SJCRH30 (cell line): ENCODE measurements at regions not wholly inside any gene's neighbourhood (a gene's known extent, or its start where the extent isn't known, plus 50 kb on each side); places are given as distances from the start of the nearest gene placed in this dataset.
A peak's percentile ranks its signal among the peaks of the same experiment; 100 is the strongest.

Experiments
- DNase-seq, 2 experiments: peaks; one replicate each; pipeline ENCODE4 v3.0.0-alpha.2; 2015 to 2020
- H3K27ac ChIP-seq: fragments of 250-450 bp; sonication (Bioruptor Pico); 2 replicates; pipeline ENCODE4 v1.5.1; 2020; ENCODE audit warnings: mild to moderate bottlenecking, moderate library complexity
- H3K27me3 ChIP-seq: fragments of 250-450 bp; sonication (Bioruptor Pico); 2 replicates; pipeline ENCODE4 v1.5.1; 2020; ENCODE audit warnings: mild to moderate bottlenecking, moderate library complexity
- H3K36me3 ChIP-seq: fragments of 250-450 bp; sonication (Bioruptor Pico); 2 replicates; pipeline ENCODE4 v1.5.1; 2020; ENCODE audit warnings: mild to moderate bottlenecking, moderate library complexity
- H3K4me1 ChIP-seq: fragments of 250-450 bp; sonication (Bioruptor Pico); 2 replicates; pipeline ENCODE4 v1.5.1; 2020; ENCODE audit warnings: mild to moderate bottlenecking, moderate library complexity
- H3K4me3 ChIP-seq: fragments of 250-450 bp; sonication (Bioruptor Pico); 2 replicates; pipeline ENCODE4 v1.5.1; 2020; ENCODE audit warnings: mild to moderate bottlenecking, moderate library complexity
- H3K9me3 ChIP-seq: fragments of 250-450 bp; sonication (Bioruptor Pico); replicated peaks from 2 replicates; pipeline ENCODE4 v1.5.1; 2020; ENCODE audit warnings: mild to moderate bottlenecking, moderate library complexity

DNA sequence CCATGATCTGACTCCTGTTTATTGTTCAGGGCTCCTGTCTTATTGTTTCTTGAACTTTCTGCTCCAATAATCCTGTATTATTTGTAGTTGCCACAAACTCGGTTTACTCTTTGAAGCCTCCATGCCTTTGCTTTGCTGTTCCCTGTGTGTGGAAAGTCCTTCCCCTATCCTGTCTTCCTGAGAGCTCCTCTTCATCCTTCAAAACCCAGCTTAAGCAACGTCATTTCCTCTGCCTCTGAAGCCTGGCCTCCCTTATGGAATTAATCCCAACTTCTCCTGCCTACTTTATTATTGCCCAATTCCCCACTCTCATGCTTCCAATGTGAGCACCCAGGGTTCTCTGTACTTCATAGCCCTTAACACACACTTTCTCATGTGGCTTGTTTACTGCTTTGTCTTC lies 766.2 kb downstream of the MED13L start:
- Histone ChIP-seq H3K27ac (no peak overlapping the region), H3K4me1 (no peaks in the 10 kb centered on the region), H3K36me3 (no peaks in the 10 kb centered on the region), H3K9me3 (no peaks in the 10 kb centered on the region), H3K4me3 (no peak overlapping the region), H3K27me3 (no peaks in the 10 kb centered on the region)
- DNase-seq = no peak

DNA sequence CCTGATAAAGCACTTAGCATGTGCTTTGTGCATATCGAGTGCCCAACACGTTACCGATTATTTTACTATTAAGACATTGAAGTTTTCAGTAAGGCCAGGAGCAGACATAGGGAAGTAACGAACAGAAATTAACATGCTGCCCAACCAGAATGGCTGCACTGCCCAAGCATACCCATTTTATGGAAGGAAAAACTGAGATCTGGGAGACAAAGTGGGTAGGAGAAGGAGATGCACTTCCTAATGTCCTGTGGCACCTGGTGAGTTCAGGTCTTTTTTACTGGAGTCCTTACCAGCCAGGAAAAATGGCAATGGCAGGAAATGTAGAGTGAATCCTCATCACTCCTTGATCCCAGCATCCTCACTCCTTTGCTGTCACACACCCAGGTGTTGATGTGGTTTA lies 768.5 kb downstream of the MED13L start:
- no peak for DNase-seq
- Histone ChIP-seq H3K4me1 (no peaks in the 10 kb centered on the region), H3K27ac (no peak overlapping the region), H3K9me3 (no peaks in the 10 kb centered on the region), H3K27me3 (no peaks in the 10 kb centered on the region), H3K36me3 (no peaks in the 10 kb centered on the region), H3K4me3 (no peak overlapping the region)

DNA sequence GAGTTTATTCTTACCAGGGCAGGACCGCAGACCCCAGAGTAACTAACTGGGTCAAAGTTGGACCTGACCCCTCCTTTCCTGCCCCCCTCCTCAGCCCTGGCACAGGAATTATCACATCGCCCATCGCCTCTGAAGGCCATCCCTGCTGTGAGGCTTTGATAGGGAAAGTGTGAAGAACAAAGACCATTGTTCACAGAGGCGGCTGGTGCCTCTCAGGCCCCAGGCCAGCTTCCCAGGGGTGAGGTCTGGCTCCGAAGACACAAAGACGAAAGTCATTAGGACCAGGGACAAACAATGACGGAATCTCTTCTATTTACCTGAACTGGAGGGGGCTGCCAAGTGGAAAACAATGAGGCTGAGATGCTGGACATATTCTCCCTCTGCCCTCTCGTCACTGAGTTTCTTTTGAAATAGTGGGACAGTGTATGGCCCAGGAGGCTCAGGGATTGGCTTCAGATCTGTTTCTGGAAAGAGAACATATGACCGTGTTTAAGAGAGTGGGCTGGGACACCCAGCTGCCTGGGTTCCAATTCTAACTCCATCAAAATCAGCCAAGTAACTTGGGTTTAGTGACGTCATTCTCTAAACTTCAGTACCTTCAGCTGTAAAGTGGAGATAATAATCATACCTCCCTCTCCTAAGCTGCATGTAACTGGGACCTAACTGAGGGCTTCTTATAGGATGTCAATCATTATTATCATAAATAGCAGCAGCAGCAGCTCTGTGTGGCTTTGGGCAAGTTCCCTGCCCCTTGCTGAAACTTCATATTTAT lies 769.4 kb downstream of the MED13L start:
- Histone ChIP-seq H3K4me3 (no peak overlapping the region), H3K27ac (no peak overlapping the region), H3K4me1 (no peaks in the 10 kb centered on the region), H3K9me3 (no peaks in the 10 kb centered on the region), H3K27me3 (no peaks in the 10 kb centered on the region), H3K36me3 (no peaks in the 10 kb centered on the region)
- peak; percentile 4 to 17 for DNase-seq

- DNase-seq = no peak
Observed at GRCh38 chr12:115507560-115507889, 770.0 kb downstream of the MED13L start.

GRCh38 chr12:115506822-115507559 lies 770.5 kb downstream of the MED13L start:
- H3K4me3 ChIP-seq = no peak overlapping the region
- H3K4me1 ChIP-seq = no peaks in the 10 kb centered on the region
- H3K27me3 ChIP-seq = no peaks in the 10 kb centered on the region
- H3K27ac ChIP-seq = no peak overlapping the region
- H3K9me3 ChIP-seq = no peaks in the 10 kb centered on the region
- DNase-seq = no peak
- H3K36me3 ChIP-seq = no peaks in the 10 kb centered on the region

More at GRCh38 chr12:115507560-115507889, 770.0 kb downstream of the MED13L start:
- no peaks in the 10 kb centered on the region for H3K27me3 ChIP-seq
- no peak overlapping the region for H3K27ac ChIP-seq
- H3K4me1 ChIP-seq = no peaks in the 10 kb centered on the region
- no peak overlapping the region for H3K4me3 ChIP-seq
- no peaks in the 10 kb centered on the region for H3K9me3 ChIP-seq
- H3K36me3 ChIP-seq = no peaks in the 10 kb centered on the region

DNA sequence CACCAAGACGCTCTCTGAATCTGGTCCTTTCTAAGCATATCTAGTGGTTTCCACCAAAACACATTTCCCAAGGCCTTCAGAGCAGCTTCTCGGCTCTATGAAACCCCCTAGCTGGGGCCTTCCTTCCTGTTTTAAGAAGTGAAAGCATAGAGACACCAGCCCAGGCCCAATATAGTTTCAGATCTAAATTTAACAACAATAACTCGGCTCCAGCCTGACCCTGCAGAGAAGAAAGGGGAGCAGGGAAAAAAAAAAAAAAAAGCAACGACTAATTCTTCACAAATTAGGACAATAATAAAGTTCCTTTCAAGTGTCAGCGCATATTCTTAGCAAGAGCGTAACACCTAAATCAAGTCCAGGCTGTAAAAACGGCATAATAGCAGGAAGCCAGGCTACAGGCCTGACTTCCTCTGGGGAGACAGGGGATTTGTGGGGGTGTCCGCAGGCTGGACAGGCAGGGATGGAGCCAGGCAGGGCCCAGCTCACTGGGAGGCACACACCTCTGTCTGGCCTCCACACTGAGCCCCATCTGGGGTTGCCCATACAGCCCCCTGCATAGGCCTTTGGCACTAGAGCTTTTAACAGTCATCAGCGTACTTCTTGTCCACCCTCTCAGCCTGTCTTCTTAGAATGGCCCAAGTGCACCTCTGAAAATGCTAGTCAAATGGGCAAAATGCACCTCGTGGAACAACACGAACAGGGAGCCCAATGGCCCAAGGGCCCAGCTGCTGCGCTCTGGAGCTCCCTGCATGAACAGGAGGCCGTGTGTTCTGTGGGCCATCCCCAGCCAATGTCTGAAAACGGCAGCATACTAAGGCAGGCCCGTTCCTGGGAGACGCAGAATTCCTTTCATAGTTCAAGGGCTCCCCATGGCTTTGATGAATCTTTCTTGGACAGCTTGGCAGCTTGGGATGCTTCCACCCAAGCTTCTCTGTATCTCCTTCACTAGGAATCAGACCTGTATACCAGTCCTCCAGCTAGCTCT lies 772.9 kb downstream of the MED13L start:
- no peak overlapping the region for H3K27ac ChIP-seq
- H3K4me3 ChIP-seq = no peak overlapping the region

DNA sequence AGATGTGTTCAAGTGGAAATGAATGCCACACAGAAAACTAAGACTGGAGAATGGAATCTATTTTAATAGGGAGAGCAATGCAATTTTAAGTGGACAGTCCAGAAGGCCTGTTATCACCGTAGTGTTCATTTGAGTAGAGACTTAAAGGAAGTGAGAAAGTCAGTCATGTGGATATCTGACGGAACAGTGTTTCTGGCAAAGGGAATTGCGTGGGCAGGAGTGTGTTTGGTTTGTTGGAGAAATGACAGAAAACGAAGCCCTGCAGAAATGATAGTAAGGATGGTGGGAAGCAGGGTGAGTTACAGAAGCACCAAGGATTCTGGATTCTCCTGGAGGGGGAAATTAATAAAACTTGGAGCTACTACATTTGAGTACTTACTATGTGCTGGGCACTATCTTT lies 776.6 kb downstream of the MED13L start:
- DNase-seq = no peak
- peaks cover 4% of the 10 kb centered on the region for H3K4me1 ChIP-seq
- no peaks in the 10 kb centered on the region for H3K9me3 ChIP-seq
- H3K27ac ChIP-seq = no peak overlapping the region
- no peaks in the 10 kb centered on the region for H3K27me3 ChIP-seq
- no peaks in the 10 kb centered on the region for H3K36me3 ChIP-seq
- no peak overlapping the region for H3K4me3 ChIP-seq

More for the DNA sequence above, 772.9 kb downstream of the MED13L start:
- Histone ChIP-seq H3K9me3 (no peaks in the 10 kb centered on the region), H3K27me3 (no peaks in the 10 kb centered on the region), H3K4me1 (no peaks in the 10 kb centered on the region), H3K36me3 (no peaks in the 10 kb centered on the region)
- DNase-seq = no peak

GRCh38 chr12:115495300-115495699 lies 782.2 kb downstream of the MED13L start:
- no peak for DNase-seq
- no peaks in the 10 kb centered on the region; the same call in 1 of the 2 replicates for H3K27me3 ChIP-seq
- no peak overlapping the region for H3K4me3 ChIP-seq
- no peaks in the 10 kb centered on the region for H3K9me3 ChIP-seq
- no peak overlapping the region for H3K27ac ChIP-seq
- peaks cover 4% of the 10 kb centered on the region for H3K4me1 ChIP-seq
- no peaks in the 10 kb centered on the region for H3K36me3 ChIP-seq

- Histone ChIP-seq H3K36me3 (no peaks in the 10 kb centered on the region), H3K4me1 (no peaks in the 10 kb centered on the region), H3K27me3 (no peaks in the 10 kb centered on the region; the same call in 1 of the 2 replicates), H3K4me3 (no peak overlapping the region), H3K9me3 (no peaks in the 10 kb centered on the region), H3K27ac (no peak overlapping the region)
- no peak for DNase-seq
Observed at GRCh38 chr12:115492553-115492952, 784.9 kb downstream of the MED13L start.

GRCh38 chr12:115491511-115492250 lies 785.8 kb downstream of the MED13L start:
- H3K4me3 ChIP-seq = no peak overlapping the region
- no peaks in the 10 kb centered on the region; the same call in 1 of the 2 replicates for H3K27me3 ChIP-seq
- H3K27ac ChIP-seq = no peak overlapping the region
- no peaks in the 10 kb centered on the region for H3K36me3 ChIP-seq
- H3K9me3 ChIP-seq = no peaks in the 10 kb centered on the region
- no peaks in the 10 kb centered on the region for H3K4me1 ChIP-seq
- DNase-seq = no peak

DNA sequence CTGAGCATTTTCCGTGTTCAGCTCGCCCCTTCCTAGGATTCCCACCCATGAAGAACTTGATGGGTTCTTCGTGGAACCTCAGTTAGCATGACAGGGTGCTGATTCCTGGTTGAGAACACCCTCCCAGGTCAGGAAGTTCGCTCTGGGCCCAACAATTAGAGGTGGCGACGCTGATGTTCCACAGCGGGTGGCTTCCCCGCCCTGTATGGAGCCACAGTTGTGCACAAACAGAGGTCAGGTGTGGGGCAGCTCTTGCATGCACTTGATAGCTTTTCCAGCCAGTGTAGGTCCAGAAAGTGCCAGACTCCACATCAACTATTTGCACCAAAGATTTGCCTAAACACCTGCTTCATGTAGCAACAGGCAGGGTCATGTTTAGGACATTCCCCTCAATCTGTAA lies 788.2 kb downstream of the MED13L start:
- H3K9me3 ChIP-seq = no peaks in the 10 kb centered on the region
- no peaks in the 10 kb centered on the region for H3K4me1 ChIP-seq
- H3K27me3 ChIP-seq = no peaks in the 10 kb centered on the region; the same call in 1 of the 2 replicates
- H3K4me3 ChIP-seq = no peak overlapping the region
- no peaks in the 10 kb centered on the region for H3K36me3 ChIP-seq
- no peak overlapping the region for H3K27ac ChIP-seq
- no peak for DNase-seq

- Histone ChIP-seq H3K4me1 (no peaks in the 10 kb centered on the region), H3K9me3 (no peaks in the 10 kb centered on the region), H3K4me3 (no peak overlapping the region), H3K27ac (no peak overlapping the region), H3K27me3 (no peaks in the 10 kb centered on the region), H3K36me3 (no peaks in the 10 kb centered on the region)
- no peak for DNase-seq
Observed at GRCh38 chr12:115485967-115486366, 791.5 kb downstream of the MED13L start.

- no peaks in the 10 kb centered on the region for H3K36me3 ChIP-seq
- H3K4me3 ChIP-seq = no peak overlapping the region
- DNase-seq = no peak
- no peak overlapping the region for H3K27ac ChIP-seq
- no peaks in the 10 kb centered on the region for H3K9me3 ChIP-seq
- no peaks in the 10 kb centered on the region for H3K4me1 ChIP-seq
- H3K27me3 ChIP-seq = no peaks in the 10 kb centered on the region
Observed at GRCh38 chr12:115485503-115485902, 792.0 kb downstream of the MED13L start.

- no peaks in the 10 kb centered on the region for H3K27me3 ChIP-seq
- no peak overlapping the region for H3K27ac ChIP-seq
- no peaks in the 10 kb centered on the region for H3K4me1 ChIP-seq
- H3K4me3 ChIP-seq = no peak overlapping the region
- H3K9me3 ChIP-seq = no peaks in the 10 kb centered on the region
- no peaks in the 10 kb centered on the region for H3K36me3 ChIP-seq
- DNase-seq = no peak
Observed at GRCh38 chr12:115482943-115483342, 794.5 kb downstream of the MED13L start.
